HEK293 (cell line): ENCODE measurements at regions not wholly inside any gene's neighbourhood (a gene's known extent, or its start where the extent isn't known, plus 50 kb on each side); places are given as distances from the start of the nearest gene placed in this dataset.

Source experiments
- CTCF ChIA-PET: fragments of 350-600 bp; formaldehyde crosslinking; extraction: SDS; loops from one replicate; lab custom pipeline; 2021; ENCODE audit warnings: antibody characterized with exemption; lab: Yijun Ruan, JAX
- POLR2A ChIA-PET: fragments of 300-600 bp; formaldehyde crosslinking; extraction: SDS; loops from one replicate; lab custom pipeline; 2020; ENCODE audit warnings: antibody characterized with exemption, inconsistent platforms; lab: Yijun Ruan, JAX
- H3K27ac ChIP-seq: fragments of 200-500 bp; sonication (Bioruptor generic); 2 replicates; pipeline ENCODE4 v1.5.1; 2014; ENCODE audit warnings: low read depth, low read length, control low read depth, inconsistent platforms; ENCODE audit errors: extremely low read depth
- H3K36me3 ChIP-seq, 2 experiments: fragments of 200-500 bp in 1 of 2; sonication (Bioruptor generic) in 1 of 2; 1 replicate in 1 of 2; 2 replicates in 1 of 2; pipeline ENCODE4 v1.5.1; 2014 to 2017; ENCODE audit warnings: inconsistent platforms in 2 of 2, low read length in 2 of 2; ENCODE audit not compliant: control insufficient read depth in 2 of 2, insufficient read depth in 1 of 2
- H3K4me1 ChIP-seq: fragments of 200-500 bp; sonication (Bioruptor generic); 2 replicates; pipeline ENCODE4 v1.5.1; 2014; ENCODE audit warnings: mild to moderate bottlenecking, low read length, inconsistent platforms; ENCODE audit not compliant: control insufficient read depth, insufficient read depth
- H3K4me3 ChIP-seq: 2 replicates; pipeline ENCODE4 v1.5.1; 2011; ENCODE audit warnings: low read depth, mild to moderate bottlenecking, control low read depth, low read length, moderate library complexity
- H3K9me3 ChIP-seq: fragments of 200-500 bp; sonication (Bioruptor generic); 2 replicates; pipeline ENCODE4 v1.5.1; 2014; ENCODE audit warnings: low read depth, low read length, inconsistent platforms; ENCODE audit not compliant: control insufficient read depth, insufficient read depth
- BCL11B ChIP-seq: fragments of 450-650 bp; formaldehyde crosslinking; IDR thresholded peaks from 2 replicates; pipeline ENCODE4 v1.5.1; 2016; ENCODE audit warnings: low read depth, missing biosample characterization, missing genetic modification characterization
- FEZF1 ChIP-seq: fragments of 450-650 bp; formaldehyde crosslinking; IDR thresholded peaks from 2 replicates; pipeline ENCODE4 v1.5.1; 2016; ENCODE audit warnings: missing biosample characterization, missing genetic modification characterization
- MZF1 ChIP-seq: fragments of 450-650 bp; formaldehyde crosslinking; IDR thresholded peaks from 2 replicates; pipeline ENCODE4 v1.5.1; 2017; ENCODE audit warnings: missing biosample characterization, missing genetic modification characterization, borderline replicate concordance
- ZFP41 ChIP-seq: fragments of 450-650 bp; formaldehyde crosslinking; IDR thresholded peaks from 2 replicates; pipeline ENCODE4 v1.5.1; 2016; ENCODE audit warnings: missing biosample characterization, missing genetic modification characterization, borderline replicate concordance
- ZNF112 ChIP-seq: fragments of 450-650 bp; formaldehyde crosslinking; IDR thresholded peaks from 2 replicates; pipeline ENCODE4 v1.5.0; 2017; ENCODE audit warnings: missing biosample characterization, missing genetic modification characterization
- ZNF133 ChIP-seq: fragments of 450-650 bp; formaldehyde crosslinking; IDR thresholded peaks from 2 replicates; pipeline ENCODE4 v1.5.1; 2016; ENCODE audit warnings: missing biosample characterization, missing genetic modification characterization
- ZNF140 ChIP-seq: fragments of 450-650 bp; formaldehyde crosslinking; IDR thresholded peaks from 2 replicates; pipeline ENCODE4 v1.5.1; 2016; ENCODE audit warnings: missing biosample characterization, missing genetic modification characterization
- ZNF155 ChIP-seq: fragments of 450-650 bp; formaldehyde crosslinking; IDR thresholded peaks from 2 replicates; pipeline ENCODE4 v1.5.1; 2016; ENCODE audit warnings: missing biosample characterization, missing genetic modification characterization
- ZNF157 ChIP-seq: fragments of 450-650 bp; formaldehyde crosslinking; IDR thresholded peaks from 2 replicates; pipeline ENCODE4 v1.5.1; 2016; ENCODE audit warnings: missing biosample characterization, missing genetic modification characterization
- ZNF175 ChIP-seq: fragments of 450-650 bp; formaldehyde crosslinking; IDR thresholded peaks from 2 replicates; pipeline ENCODE4 v1.5.1; 2016; ENCODE audit warnings: missing biosample characterization, missing genetic modification characterization
- ZNF19 ChIP-seq: fragments of 450-650 bp; formaldehyde crosslinking; IDR thresholded peaks from 2 replicates; pipeline ENCODE4; 2016; ENCODE audit warnings: missing biosample characterization, missing genetic modification characterization, low read depth
- ZNF266 ChIP-seq: fragments of 450-650 bp; formaldehyde crosslinking; IDR thresholded peaks from 2 replicates; pipeline ENCODE4 v1.5.1; 2016; ENCODE audit warnings: missing biosample characterization, missing genetic modification characterization, low read depth
- ZNF335 ChIP-seq: fragments of 450-650 bp; formaldehyde crosslinking; conservative IDR thresholded peaks from 2 replicates; pipeline ENCODE4 v1.5.1; 2016; ENCODE audit warnings: missing biosample characterization, missing genetic modification characterization
- ZNF341 ChIP-seq: fragments of 450-650 bp; formaldehyde crosslinking; IDR thresholded peaks from 2 replicates; pipeline ENCODE4; 2016; ENCODE audit warnings: low read depth, missing biosample characterization, missing genetic modification characterization
- ZNF544 ChIP-seq: fragments of 450-650 bp; formaldehyde crosslinking; IDR thresholded peaks from 2 replicates; pipeline ENCODE4 v1.5.0; 2017; ENCODE audit warnings: missing biosample characterization, missing genetic modification characterization
- ZNF600 ChIP-seq: fragments of 450-650 bp; formaldehyde crosslinking; IDR thresholded peaks from 2 replicates; pipeline ENCODE4 v1.5.1; 2016; ENCODE audit warnings: missing biosample characterization, missing genetic modification characterization
- ZNF776 ChIP-seq: fragments of 450-650 bp; formaldehyde crosslinking; IDR thresholded peaks from 2 replicates; pipeline ENCODE4 v1.5.0; 2017; ENCODE audit warnings: missing biosample characterization, missing genetic modification characterization, borderline replicate concordance
- ZNF777 ChIP-seq: fragments of 450-650 bp; formaldehyde crosslinking; IDR thresholded peaks from 2 replicates; pipeline ENCODE4 v1.5.1; 2017; ENCODE audit warnings: missing biosample characterization, missing genetic modification characterization, borderline replicate concordance
- ZNF792 ChIP-seq: fragments of 450-650 bp; formaldehyde crosslinking; IDR thresholded peaks from 2 replicates; pipeline ENCODE4 v1.5.1; 2016; ENCODE audit warnings: missing biosample characterization, missing genetic modification characterization
- ZNF837 ChIP-seq: fragments of 450-650 bp; formaldehyde crosslinking; IDR thresholded peaks from 2 replicates; pipeline ENCODE4 v1.5.1; 2016; ENCODE audit warnings: missing biosample characterization, missing genetic modification characterization
- TF ChIP-seq, protein P1 (sequence below): fragments of 450-650 bp; formaldehyde crosslinking; IDR thresholded peaks from 2 replicates; pipeline ENCODE4; 2016; ENCODE audit warnings: missing biosample characterization, missing genetic modification characterization
- TF ChIP-seq, protein P2 (sequence below): fragments of 450-650 bp; formaldehyde crosslinking; optimal IDR thresholded peaks from 2 replicates; pipeline ENCODE3; 2016; ENCODE audit warnings: missing biosample characterization, mild to moderate bottlenecking, missing genetic modification characterization
- TF ChIP-seq, protein P3 (sequence below): fragments of 450-650 bp; formaldehyde crosslinking; IDR thresholded peaks from 2 replicates; pipeline ENCODE4 v1.5.1; 2016; ENCODE audit warnings: missing biosample characterization, missing genetic modification characterization
- TF ChIP-seq, protein P4 (sequence below): fragments of 450-650 bp; formaldehyde crosslinking; IDR thresholded peaks from 2 replicates; pipeline ENCODE4 v1.5.1; 2016; ENCODE audit warnings: missing biosample characterization, missing genetic modification characterization, low read depth
- TF ChIP-seq, protein P5 (sequence below): fragments of 450-650 bp; formaldehyde crosslinking; IDR thresholded peaks from 2 replicates; pipeline ENCODE4 v1.5.1; 2016; ENCODE audit warnings: missing biosample characterization, missing genetic modification characterization

DNA sequence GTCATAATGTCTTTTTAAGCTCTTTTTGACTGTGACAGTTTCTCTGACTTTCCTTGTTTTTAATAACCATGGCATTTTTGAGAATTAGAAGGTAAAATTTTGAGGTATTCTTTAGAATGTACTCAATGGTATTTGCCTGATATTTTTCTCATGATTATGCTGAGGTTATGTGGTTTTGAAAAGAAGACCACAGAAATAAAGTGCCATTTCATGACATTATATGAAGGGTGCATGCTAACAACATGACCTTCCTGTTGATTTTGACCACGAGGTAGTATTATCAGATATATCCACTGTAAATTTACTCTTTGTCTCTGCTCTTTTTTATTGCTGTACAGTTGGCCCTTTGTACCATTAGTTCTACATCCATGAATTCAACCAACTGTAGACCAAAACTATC, 1418.5 kb downstream of the PLA2G4A start (continued):
- TF ChIP-seq, protein P1, sequence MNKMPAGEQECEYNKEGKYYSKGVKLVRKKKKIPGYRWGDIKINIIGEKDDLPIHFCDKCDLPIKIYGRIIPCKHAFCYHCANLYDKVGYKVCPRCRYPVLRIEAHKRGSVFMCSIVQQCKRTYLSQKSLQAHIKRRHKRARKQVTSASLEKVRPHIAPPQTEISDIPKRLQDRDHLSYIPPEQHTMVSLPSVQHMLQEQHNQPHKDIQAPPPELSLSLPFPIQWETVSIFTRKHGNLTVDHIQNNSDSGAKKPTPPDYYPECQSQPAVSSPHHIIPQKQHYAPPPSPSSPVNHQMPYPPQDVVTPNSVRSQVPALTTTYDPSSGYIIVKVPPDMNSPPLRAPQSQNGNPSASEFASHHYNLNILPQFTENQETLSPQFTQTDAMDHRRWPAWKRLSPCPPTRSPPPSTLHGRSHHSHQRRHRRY (tag by site-specific recombination) = no peak
- TF ChIP-seq BCL11B (tag by site-specific recombination) (no peak), ZNF140 (no peak), ZNF792 (tag by site-specific recombination) (no peak), ZNF341 (no peak), ZNF133 (tag by site-specific recombination) (no peak), ZNF155 (no peak)
- TF ChIP-seq, protein P2, sequence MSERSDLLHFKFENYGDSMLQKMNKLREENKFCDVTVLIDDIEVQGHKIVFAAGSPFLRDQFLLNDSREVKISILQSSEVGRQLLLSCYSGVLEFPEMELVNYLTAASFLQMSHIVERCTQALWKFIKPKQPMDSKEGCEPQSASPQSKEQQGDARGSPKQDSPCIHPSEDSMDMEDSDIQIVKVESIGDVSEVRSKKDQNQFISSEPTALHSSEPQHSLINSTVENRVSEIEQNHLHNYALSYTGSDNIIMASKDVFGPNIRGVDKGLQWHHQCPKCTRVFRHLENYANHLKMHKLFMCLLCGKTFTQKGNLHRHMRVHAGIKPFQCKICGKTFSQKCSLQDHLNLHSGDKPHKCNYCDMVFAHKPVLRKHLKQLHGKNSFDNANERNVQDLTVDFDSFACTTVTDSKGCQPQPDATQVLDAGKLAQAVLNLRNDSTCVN (tag by site-specific recombination) = no peak

DNA sequence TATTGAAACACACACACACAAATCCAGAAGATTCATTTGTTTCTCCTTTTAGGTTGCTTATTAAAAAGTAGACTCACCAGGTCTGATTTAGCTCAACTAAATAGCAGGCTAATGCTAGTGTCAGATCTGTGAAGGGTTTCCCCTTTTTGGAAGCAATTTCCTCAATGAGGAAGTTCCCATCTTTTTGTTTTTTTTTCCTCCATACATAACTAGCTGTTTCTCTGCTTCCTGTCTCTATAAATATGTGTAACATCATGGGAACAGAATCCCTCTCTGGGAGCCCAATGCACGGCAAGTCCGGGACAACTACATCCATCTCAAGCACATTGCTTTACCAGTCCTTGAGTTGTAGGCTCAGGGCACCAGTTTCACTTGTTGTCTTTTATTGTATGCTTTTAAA, 1421.1 kb downstream of the PLA2G4A start:
- H3K4me3 ChIP-seq = no peak overlapping the region
- POLR2A ChIA-PET = no interaction called here
- CTCF ChIA-PET = no interaction called here

DNA sequence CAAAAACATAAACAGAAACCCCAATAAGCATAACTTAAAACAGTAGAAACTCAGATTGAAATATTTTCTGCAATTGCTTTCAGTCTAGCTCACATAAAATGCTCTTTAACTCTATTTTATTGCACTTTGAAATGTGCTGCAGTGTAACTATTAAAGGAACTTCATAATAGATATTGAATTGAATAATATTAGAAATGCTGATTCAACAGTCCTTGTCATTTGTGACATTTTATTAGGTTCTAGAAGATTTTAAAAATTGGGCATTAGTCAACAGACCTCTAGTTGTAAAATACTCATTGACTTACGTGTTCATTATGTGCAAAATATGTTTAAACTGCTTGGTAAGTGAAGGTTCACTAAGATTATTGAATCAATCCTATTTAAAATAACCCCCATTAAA, 1422.3 kb downstream of the PLA2G4A start:
- no peaks in the 10 kb centered on the region for H3K36me3 ChIP-seq
- TF ChIP-seq, protein P3, sequence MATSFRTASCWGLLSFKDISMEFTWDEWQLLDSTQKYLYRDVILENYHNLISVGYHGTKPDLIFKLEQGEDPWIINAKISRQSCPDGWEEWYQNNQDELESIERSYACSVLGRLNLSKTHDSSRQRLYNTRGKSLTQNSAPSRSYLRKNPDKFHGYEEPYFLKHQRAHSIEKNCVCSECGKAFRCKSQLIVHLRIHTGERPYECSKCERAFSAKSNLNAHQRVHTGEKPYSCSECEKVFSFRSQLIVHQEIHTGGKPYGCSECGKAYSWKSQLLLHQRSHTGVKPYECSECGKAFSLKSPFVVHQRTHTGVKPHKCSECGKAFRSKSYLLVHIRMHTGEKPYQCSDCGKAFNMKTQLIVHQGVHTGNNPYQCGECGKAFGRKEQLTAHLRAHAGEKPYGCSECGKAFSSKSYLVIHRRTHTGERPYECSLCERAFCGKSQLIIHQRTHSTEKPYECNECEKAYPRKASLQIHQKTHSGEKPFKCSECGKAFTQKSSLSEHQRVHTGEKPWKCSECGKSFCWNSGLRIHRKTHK = no peak
- TF ChIP-seq ZNF266 = no peak
- TF ChIP-seq ZNF544 (tag by site-specific recombination) = no peak
- TF ChIP-seq MZF1 = no peak
- TF ChIP-seq, protein P4, sequence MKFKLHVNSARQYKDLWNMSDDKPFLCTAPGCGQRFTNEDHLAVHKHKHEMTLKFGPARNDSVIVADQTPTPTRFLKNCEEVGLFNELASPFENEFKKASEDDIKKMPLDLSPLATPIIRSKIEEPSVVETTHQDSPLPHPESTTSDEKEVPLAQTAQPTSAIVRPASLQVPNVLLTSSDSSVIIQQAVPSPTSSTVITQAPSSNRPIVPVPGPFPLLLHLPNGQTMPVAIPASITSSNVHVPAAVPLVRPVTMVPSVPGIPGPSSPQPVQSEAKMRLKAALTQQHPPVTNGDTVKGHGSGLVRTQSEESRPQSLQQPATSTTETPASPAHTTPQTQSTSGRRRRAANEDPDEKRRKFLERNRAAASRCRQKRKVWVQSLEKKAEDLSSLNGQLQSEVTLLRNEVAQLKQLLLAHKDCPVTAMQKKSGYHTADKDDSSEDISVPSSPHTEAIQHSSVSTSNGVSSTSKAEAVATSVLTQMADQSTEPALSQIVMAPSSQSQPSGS (tag by site-specific recombination) = no peak
- no peak overlapping the region for H3K4me3 ChIP-seq
- ChIA-PET POLR2A (no interaction called here), CTCF (no interaction called here)
- H3K27ac ChIP-seq = no peak overlapping the region
- no peaks in the 10 kb centered on the region for H3K9me3 ChIP-seq
- no peaks in the 10 kb centered on the region for H3K4me1 ChIP-seq

More for the DNA sequence above, 1421.1 kb downstream of the PLA2G4A start:
- no peaks in the 10 kb centered on the region for H3K9me3 ChIP-seq
- no peak overlapping the region for H3K27ac ChIP-seq
- TF ChIP-seq, protein P5, sequence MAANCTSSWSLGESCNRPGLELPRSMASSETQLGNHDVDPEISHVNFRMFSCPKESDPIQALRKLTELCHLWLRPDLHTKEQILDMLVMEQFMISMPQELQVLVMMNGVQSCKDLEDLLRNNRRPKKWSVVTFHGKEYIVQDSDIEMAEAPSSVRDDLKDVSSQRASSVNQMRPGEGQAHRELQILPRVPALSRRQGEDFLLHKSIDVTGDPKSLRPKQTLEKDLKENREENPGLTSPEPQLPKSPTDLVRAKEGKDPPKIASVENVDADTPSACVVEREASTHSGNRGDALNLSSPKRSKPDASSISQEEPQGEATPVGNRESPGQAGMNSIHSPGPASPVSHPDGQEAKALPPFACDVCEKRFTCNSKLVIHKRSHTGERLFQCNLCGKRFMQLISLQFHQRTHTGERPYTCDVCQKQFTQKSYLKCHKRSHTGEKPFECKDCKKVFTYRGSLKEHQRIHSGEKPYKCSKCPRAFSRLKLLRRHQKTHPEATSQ (tag by site-specific recombination) = no peak
- no peaks in the 10 kb centered on the region for H3K36me3 ChIP-seq
- H3K4me1 ChIP-seq = no peaks in the 10 kb centered on the region

DNA sequence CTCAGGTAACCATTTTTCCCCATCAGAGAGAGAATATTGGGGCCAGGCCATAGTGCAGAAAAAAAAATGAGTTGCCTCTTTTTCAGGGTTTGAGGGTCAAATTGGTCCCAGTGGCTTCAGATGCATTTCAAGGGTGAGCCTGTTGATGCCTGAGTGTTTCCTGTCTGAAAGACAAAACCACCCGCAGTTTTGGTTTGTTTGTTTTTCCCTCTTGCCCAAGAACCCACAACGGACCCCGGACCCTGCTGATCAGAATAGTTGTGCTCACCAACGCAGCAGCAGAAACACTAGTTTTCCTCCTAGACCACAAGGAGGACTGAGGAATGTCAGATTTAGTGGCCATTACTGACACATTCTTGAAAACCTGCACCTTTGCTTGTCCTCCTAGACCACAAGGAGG, 1433.1 kb downstream of the PLA2G4A start:
- ChIA-PET CTCF (no interaction called here), POLR2A (no interaction called here)
- H3K27ac ChIP-seq = no peak overlapping the region
- H3K4me1 ChIP-seq = no peaks in the 10 kb centered on the region
- no peaks in the 10 kb centered on the region for H3K36me3 ChIP-seq
- H3K4me3 ChIP-seq = no peak overlapping the region
- H3K9me3 ChIP-seq = no peaks in the 10 kb centered on the region
- TF ChIP-seq ZNF19 (no peak), ZNF600 (tag by site-specific recombination) (no peak), ZNF175 (tag by site-specific recombination) (no peak), ZNF837 (tag by site-specific recombination) (no peak), ZNF776 (no peak), ZNF335 (no peak), FEZF1 (tag by site-specific recombination) (no peak), ZNF157 (tag by site-specific recombination) (no peak), ZFP41 (tag by site-specific recombination) (no peak), ZNF777 (tag by site-specific recombination) (no peak), ZNF112 (no peak)
- TF ChIP-seq, protein P5 (tag by site-specific recombination) = no peak
